SU-DHL-6 (cell line): ENCODE measurements at regions not wholly inside any gene's neighbourhood (a gene's known extent, or its start where the extent isn't known, plus 50 kb on each side); places are given as distances from the start of the nearest gene placed in this dataset.

Experiments used
- H2AFZ ChIP-seq: fragments of 200-600 bp; sonication (generic); 2 replicates; pipeline ENCODE4 v1.6.1; 2014; ENCODE audit warnings: low read depth, mild to moderate bottlenecking, moderate library complexity, mixed read lengths, antibody characterized with exemption, low read length; ENCODE audit not compliant: severe bottlenecking
- H3F3A ChIP-seq: fragments of 200-600 bp; shearing (Covaris generic); 2 replicates; pipeline ENCODE4 v1.6.0; 2016; ENCODE audit warnings: antibody characterized with exemption, mild to moderate bottlenecking; ENCODE audit not compliant: insufficient read depth
- H3K27ac ChIP-seq: fragments of 200-600 bp; sonication (generic); 2 replicates; pipeline ENCODE4 v1.5.1; 2016; ENCODE audit warnings: low read depth, mild to moderate bottlenecking, low read length, moderate library complexity, mixed read lengths
- H3K27me3 ChIP-seq: fragments of 200-600 bp; sonication (generic), shearing (Covaris generic); 2 replicates; pipeline ENCODE4 v1.6.0; 2014; ENCODE audit warnings: mild to moderate bottlenecking, low read length
- H3K36me3 ChIP-seq: fragments of 200-600 bp; sonication (generic); 2 replicates; pipeline ENCODE4 v1.6.1; 2014; ENCODE audit warnings: mild to moderate bottlenecking, low read length, mixed read lengths
- H3K4me2 ChIP-seq: fragments of 300-600, 200-600 bp; shearing (Covaris generic), sonication (generic); 2 replicates; pipeline ENCODE4 v1.6.0; 2014; ENCODE audit warnings: low read length, low read depth, mild to moderate bottlenecking; ENCODE audit not compliant: poor library complexity, severe bottlenecking
- H3K4me3 ChIP-seq: fragments of 200-600 bp; sonication (generic); 2 replicates; pipeline ENCODE4 v1.5.1; 2014; ENCODE audit warnings: antibody characterized with exemption, low read length, mild to moderate bottlenecking, mixed read lengths; ENCODE audit not compliant: insufficient read depth, poor library complexity, severe bottlenecking
- H3K79me2 ChIP-seq: fragments of 200-600 bp; sonication (generic); 2 replicates; pipeline ENCODE4 v1.6.1; 2014; ENCODE audit warnings: mild to moderate bottlenecking, low read length, moderate library complexity; ENCODE audit not compliant: insufficient read depth
- H3K9ac ChIP-seq: fragments of 200-600 bp; sonication (generic); 2 replicates; pipeline ENCODE4 v1.7.0; 2014; ENCODE audit warnings: mild to moderate bottlenecking, low read length
- H3K9me2 ChIP-seq: fragments of 200-600 bp; sonication (generic); replicated peaks from 2 replicates; pipeline ENCODE4 v1.6.1; 2014; ENCODE audit warnings: low read length; ENCODE audit not compliant: insufficient read depth
- H3K9me3 ChIP-seq: fragments of 200-600 bp; sonication (generic); 2 replicates; pipeline ENCODE4 v1.6.1; 2014; ENCODE audit warnings: low read length, mixed read lengths; ENCODE audit not compliant: insufficient read depth
- H4K20me1 ChIP-seq: fragments of 200-600 bp; sonication (generic); 2 replicates; pipeline ENCODE4 v1.6.1; 2014; ENCODE audit warnings: low read depth, mild to moderate bottlenecking, antibody characterized with exemption, low read length, moderate library complexity, mixed read lengths
- CTCF ChIP-seq: fragments of 200-600 bp; sonication (generic); IDR thresholded peaks from one replicate; pipeline ENCODE4 v1.5.1; 2017; ENCODE audit warnings: antibody characterized with exemption, mild to moderate bottlenecking, low read length, moderate library complexity; ENCODE audit not compliant: insufficient read depth, poor library complexity, severe bottlenecking
- EZH2phosphoT487 ChIP-seq: fragments of 200-600 bp; sonication (generic), shearing (Covaris generic); conservative IDR thresholded peaks from 2 replicates; pipeline ENCODE4 v1.6.1; 2018; ENCODE audit warnings: mild to moderate bottlenecking, antibody characterized with exemption, low read length, moderate library complexity, mixed read lengths

- no peak overlapping the region for H2AFZ ChIP-seq
- no peak overlapping the region for H3K4me3 ChIP-seq
- no peak overlapping the region for H3K27ac ChIP-seq
- H3K9me3 ChIP-seq, result no peaks in the 10 kb centered on the region; the same call in 1 of the 2 replicates
- no peak overlapping the region for H3K9ac ChIP-seq
- no peak overlapping the region for H3K4me2 ChIP-seq
- TF ChIP-seq CTCF (no peak), EZH2phosphoT487 (no peak)
- H3K36me3 ChIP-seq, result no peaks in the 10 kb centered on the region
- no peaks in the 10 kb centered on the region for H3K79me2 ChIP-seq
- no peaks in the 10 kb centered on the region for H4K20me1 ChIP-seq
- no peaks in the 10 kb centered on the region for H3K9me2 ChIP-seq
- H3K27me3 ChIP-seq, result no peaks in the 10 kb centered on the region
- H3F3A ChIP-seq, result no peaks in the 10 kb centered on the region
These were observed 190.1 kb downstream of the ACTL7B start for GRCh38 chr9:108665521-108666239.

- TF ChIP-seq CTCF, result no peak
- no peak for TF ChIP-seq EZH2phosphoT487
- no peak overlapping the region for H2AFZ ChIP-seq
These were observed 191.2 kb downstream of the ACTL7B start for GRCh38 chr9:108664309-108665255.

DNA sequence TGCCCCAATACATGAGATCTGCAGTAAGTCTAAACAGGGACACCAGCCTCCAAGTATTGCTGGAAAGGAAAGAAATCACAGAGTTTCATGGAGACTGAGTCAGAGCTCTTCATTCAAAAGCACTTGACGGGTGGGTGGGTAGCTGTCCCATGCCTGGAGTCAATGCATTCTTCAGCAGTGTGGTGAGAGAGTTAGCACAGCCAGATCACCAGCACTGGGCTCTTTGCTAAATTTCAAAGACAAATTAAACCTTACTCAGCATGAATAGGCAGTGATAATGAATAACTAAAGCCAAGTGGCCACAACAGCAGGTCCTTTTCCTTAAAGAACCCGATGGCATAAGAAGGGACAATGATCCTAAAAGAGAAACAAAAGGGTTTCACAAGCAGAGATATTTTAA, 192.4 kb downstream of the ACTL7B start:
- Histone ChIP-seq H3K9me3 (no peaks in the 10 kb centered on the region; the same call in 1 of the 2 replicates), H3K9me2 (no peaks in the 10 kb centered on the region), H4K20me1 (no peaks in the 10 kb centered on the region), H3K27ac (no peak overlapping the region), H3K79me2 (no peaks in the 10 kb centered on the region), H3K4me3 (no peak overlapping the region), H3K36me3 (no peaks in the 10 kb centered on the region), H3F3A (no peaks in the 10 kb centered on the region), H2AFZ (no peak overlapping the region), H3K4me2 (no peak overlapping the region), H3K9ac (no peak overlapping the region), H3K27me3 (no peaks in the 10 kb centered on the region)
- TF ChIP-seq EZH2phosphoT487 (no peak), CTCF (no peak)

More at GRCh38 chr9:108664309-108665255, 191.2 kb downstream of the ACTL7B start:
- H3F3A ChIP-seq, result no peaks in the 10 kb centered on the region
- no peaks in the 10 kb centered on the region for H3K9me2 ChIP-seq
- no peaks in the 10 kb centered on the region for H3K36me3 ChIP-seq
- no peak overlapping the region for H3K9ac ChIP-seq
- no peak overlapping the region for H3K27ac ChIP-seq
- no peak overlapping the region for H3K4me2 ChIP-seq
- H4K20me1 ChIP-seq, result no peaks in the 10 kb centered on the region
- H3K79me2 ChIP-seq, result no peaks in the 10 kb centered on the region
- H3K4me3 ChIP-seq, result no peak overlapping the region
- no peaks in the 10 kb centered on the region; the same call in 1 of the 2 replicates for H3K9me3 ChIP-seq
- H3K27me3 ChIP-seq, result no peaks in the 10 kb centered on the region
